ENCODE measurements at regions not wholly inside any gene's neighbourhood (a gene's known extent, or its start where the extent isn't known, plus 50 kb on each side); places are given as distances from the start of the nearest gene placed in this dataset.
"Not testable (repeated sequence)": the region's sequence is repeated elsewhere in the genome, so short reads cannot be mapped to it uniquely, and the experiment has no call there.

DNA sequence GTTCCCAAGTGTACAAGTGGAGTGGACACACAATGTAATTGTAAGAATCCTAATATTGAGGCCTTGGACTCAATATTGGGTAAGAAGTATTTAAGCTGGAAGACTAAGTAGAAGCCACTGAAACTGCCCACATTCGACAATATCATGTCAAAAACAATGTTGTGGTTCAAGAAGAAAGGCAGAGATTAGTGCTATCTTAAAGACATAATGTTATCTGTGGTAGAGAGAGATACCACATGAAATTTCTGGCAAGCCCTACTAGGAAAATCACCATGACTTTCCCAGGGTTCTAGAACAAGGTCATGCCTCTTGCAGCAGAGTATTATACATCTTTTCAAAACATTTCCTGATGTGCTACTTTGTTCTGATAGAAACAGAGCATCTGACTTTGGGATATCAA, 192.6 kb downstream of the RAP2B start:
- H3K4me3 ChIP-seq = no peak overlapping the region
- H3K9me3 ChIP-seq (replicated peaks in 1 of 11) = 0 out of 22 replicates have a peak, but pooled peaks cover 0 to 6% (median 0%) of the 10 kb centered on the region in 11 experiments
- H3K4me1 ChIP-seq = peaks cover 0 to 12% (median 0%) of the 10 kb centered on the region in 10 experiments; a peak in 4 of 20 replicates
- H3K27ac ChIP-seq = no peak overlapping the region
- no peak overlapping the region for H3K4me2 ChIP-seq
- no peaks in the 10 kb centered on the region for H3K27me3 ChIP-seq
- H3K36me3 ChIP-seq = no peaks in the 10 kb centered on the region
- TF ChIP-seq Cebpa-rat (IDR thresholded peaks at IDR 0.05) = no peak
- no peak overlapping the region for H3K9ac ChIP-seq
- no peaks in the 10 kb centered on the region for H4K20me1 ChIP-seq

DNA sequence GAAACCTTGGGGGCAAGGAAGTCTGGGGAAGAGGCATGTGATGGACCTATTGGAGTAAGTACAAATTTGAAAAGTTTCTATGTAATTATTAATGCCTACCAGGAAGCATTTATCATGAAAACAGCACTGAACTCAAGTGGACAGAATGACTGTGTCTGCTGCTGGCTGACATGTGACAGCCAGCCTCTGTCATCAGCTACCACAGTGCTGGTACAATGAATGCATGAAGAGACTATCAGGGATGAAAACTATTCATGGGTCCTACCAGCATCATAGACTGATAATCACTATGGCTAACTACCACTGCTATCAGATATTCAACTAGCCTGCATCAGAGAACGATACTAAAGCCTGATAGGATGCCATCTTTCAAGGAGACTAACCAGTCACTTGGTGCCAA, 193.5 kb downstream of the RAP2B start:
- Histone ChIP-seq H3K4me1 (peaks cover 0 to 12% (median 0%) of the 10 kb centered on the region in 10 experiments; a peak in 4 of 20 replicates), H4K20me1 (no peaks in the 10 kb centered on the region), H3K27me3 (no peaks in the 10 kb centered on the region), H3K4me2 (no peak overlapping the region), H3K9ac (no peak overlapping the region), H3K9me3 (replicated peaks in 1 of 11) (peaks cover 0 to 9% (median 0%) of the 10 kb centered on the region in 11 experiments; a peak in 1 of 22 replicates), H3K27ac (no peak overlapping the region), H3K4me3 (no peak overlapping the region), H3K36me3 (no peaks in the 10 kb centered on the region)
- no peak for TF ChIP-seq Cebpa-rat (IDR thresholded peaks at IDR 0.05)

DNA sequence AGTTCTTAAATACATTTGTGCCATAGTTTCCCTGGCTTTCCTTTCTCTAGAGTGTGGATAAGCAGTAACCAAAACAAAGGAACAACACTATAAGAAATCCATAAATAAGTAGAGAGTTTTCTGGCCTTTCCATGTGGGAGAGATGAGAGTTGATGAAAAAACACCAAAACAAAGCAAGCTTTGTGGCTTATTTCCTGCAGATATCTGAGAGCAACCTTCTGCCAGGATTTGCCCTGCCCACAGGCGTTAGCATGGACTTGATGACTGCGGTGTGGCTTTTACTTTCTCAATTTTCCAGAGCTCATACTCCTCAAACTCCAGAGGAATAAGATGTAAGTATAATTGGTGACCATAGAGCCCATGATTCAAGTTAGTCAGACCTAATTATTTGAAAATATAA, 194.9 kb downstream of the RAP2B start:
- Histone ChIP-seq H4K20me1 (no peaks in the 10 kb centered on the region), H3K4me3 (no peak overlapping the region), H3K4me1 (peaks cover 0 to 12% (median 0%) of the 10 kb centered on the region in 10 experiments; a peak in 4 of 20 replicates), H3K27ac (no peak overlapping the region), H3K27me3 (no peaks in the 10 kb centered on the region), H3K9me3 (replicated peaks in 1 of 11) (peaks cover 0 to 10% (median 0%) of the 10 kb centered on the region in 11 experiments; a peak in 1 of 22 replicates), H3K4me2 (no peak overlapping the region), H3K9ac (no peak overlapping the region), H3K36me3 (no peaks in the 10 kb centered on the region)
- no peak for TF ChIP-seq Cebpa-rat (IDR thresholded peaks at IDR 0.05)

DNA sequence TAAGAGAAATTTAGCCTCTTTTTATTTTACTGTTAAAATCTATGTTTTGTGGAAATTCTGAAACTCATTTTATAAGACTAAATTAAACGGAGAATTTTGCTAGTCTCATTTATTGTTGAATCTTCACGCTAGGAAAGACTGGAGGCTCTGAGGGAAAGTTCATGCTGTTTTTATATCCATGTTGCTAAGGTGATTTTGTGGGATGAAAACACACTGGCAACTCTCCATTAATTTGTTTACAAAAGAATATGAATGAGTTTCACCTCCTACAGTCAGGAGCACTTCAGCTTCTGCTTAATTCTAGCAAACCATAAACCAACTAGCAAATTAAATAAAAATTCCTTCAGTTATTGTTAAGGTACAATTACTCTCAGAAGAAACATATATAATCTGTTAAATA, 195.4 kb downstream of the RAP2B start:
- Histone ChIP-seq H3K4me2 (no peak overlapping the region), H3K27ac (no peak overlapping the region), H3K27me3 (no peaks in the 10 kb centered on the region), H3K9me3 (replicated peaks in 1 of 11) (peaks cover 0 to 15% (median under 1%) of the 10 kb centered on the region in 11 experiments; a peak in 8 of 22 replicates), H3K9ac (no peak overlapping the region), H3K36me3 (no peaks in the 10 kb centered on the region), H3K4me1 (peaks cover 0 to 7% (median 0%) of the 10 kb centered on the region in 10 experiments; a peak in 4 of 20 replicates), H4K20me1 (no peaks in the 10 kb centered on the region), H3K4me3 (no peak overlapping the region)
- no peak for TF ChIP-seq Cebpa-rat (IDR thresholded peaks at IDR 0.05)

DNA sequence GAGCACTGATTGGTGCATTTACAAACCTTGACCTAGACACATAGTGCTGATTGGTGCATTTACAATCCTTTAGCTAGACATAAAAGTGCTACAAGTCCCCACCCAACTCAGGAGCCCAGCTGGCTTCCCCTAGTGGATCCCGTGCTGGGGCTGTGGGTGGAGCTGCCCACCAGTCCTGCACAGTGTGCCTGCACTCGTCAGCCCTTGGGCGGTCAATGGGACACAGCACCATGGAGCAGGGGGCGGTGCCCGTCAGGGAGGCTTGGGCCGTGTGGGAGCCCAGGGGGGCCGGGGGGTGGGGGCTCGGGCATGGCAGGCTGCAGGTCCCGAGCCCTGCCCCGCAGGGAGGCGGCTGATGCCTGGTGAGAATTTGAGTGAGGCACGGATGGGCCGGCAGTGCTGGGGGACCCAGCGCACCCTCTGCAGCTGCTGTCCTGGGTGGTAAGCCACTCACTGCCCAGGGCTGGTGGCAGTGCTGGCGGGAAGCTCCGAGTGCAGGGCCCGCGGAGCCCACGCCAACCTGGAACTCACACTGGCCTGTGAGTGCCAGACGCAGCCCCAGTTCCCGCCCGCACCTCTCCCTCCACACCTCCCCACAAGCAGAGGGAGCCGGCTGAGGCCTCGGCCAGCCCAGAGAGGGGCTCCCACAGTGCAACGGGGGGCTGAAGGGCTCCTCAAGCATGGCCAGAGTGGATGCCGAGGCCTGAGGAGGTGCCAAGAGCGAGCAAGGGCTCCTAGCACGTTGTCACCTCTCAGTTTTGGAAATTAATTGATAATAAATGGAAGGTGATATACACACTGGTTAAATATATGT, 207.7 kb downstream of the RAP2B start:
- Histone ChIP-seq H3K27ac (no peak overlapping the region), H3K9ac (no peak overlapping the region), H3K4me2 (no peak overlapping the region), H3K4me1 (peaks cover 0 to 33% (median 24%) of the 10 kb centered on the region in 10 experiments; a peak in 15 of 20 replicates), H3K36me3 (no peaks in the 10 kb centered on the region), H3K4me3 (no peak overlapping the region), H3K9me3 (replicated peaks in 1 of 11) (peaks cover 12 to 49% (median 35%) of the 10 kb centered on the region in 11 experiments; a peak in 21 of 22 replicates), H4K20me1 (no peaks in the 10 kb centered on the region), H3K27me3 (no peaks in the 10 kb centered on the region)
- no peak for TF ChIP-seq Cebpa-rat (IDR thresholded peaks at IDR 0.05)

DNA sequence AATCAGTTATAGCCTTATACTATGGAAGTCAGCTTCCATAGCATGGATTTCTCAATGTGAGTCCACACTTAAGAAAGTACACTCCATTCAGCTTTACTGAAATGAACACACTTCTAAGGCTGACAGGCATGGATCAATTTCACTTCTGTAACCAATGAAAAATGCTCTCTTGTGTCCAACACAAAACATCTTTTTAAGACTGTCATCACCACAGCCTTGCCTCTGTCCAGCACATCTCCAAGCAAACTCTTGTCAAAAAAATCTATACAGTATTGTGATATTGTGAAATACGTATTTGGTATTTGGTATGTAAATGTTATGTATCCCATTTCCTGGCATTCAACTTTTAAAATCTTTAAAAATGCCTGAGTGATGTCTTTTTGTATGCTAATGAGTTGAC, 208.7 kb downstream of the RAP2B start:
- no peaks in the 10 kb centered on the region for H4K20me1 ChIP-seq
- H3K36me3 ChIP-seq = no peaks in the 10 kb centered on the region
- TF ChIP-seq Cebpa-rat (IDR thresholded peaks at IDR 0.05) = peak in 1 of 11 experiments; percentile 28; a peak in 1 of 22 replicates
- no peaks in the 10 kb centered on the region for H3K27me3 ChIP-seq
- no peak overlapping the region for H3K27ac ChIP-seq
- H3K9me3 ChIP-seq (replicated peaks in 1 of 11) = peaks cover 11 to 45% (median 34%) of the 10 kb centered on the region in 11 experiments; a peak in 21 of 22 replicates
- H3K9ac ChIP-seq = no peak overlapping the region
- no peak overlapping the region for H3K4me2 ChIP-seq
- peaks cover 0 to 35% (median 24%) of the 10 kb centered on the region in 10 experiments; a peak in 15 of 20 replicates for H3K4me1 ChIP-seq
- no peak overlapping the region for H3K4me3 ChIP-seq

DNA sequence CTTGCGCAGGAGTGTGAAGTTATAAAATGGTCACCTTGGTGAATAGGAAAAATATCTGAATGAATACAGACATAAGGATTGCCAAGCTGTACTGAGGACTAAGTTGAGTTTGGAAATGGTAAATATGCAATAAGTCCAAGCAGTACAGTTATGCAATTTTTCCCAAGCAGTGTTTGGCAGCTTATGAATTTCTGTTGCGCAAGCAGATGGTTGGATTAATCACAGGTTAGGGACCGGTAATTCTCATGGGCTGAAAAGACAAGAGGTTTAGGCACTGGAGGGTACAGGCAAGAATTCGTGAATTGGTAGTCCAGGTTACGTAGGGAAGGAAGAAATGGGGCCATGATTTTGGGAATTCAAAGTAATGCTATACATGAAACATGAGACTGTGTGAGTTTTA, 210.3 kb downstream of the RAP2B start:
- H3K9ac ChIP-seq = no peak overlapping the region
- H3K9me3 ChIP-seq (replicated peaks in 1 of 11) = peaks cover 11 to 47% (median 34%) of the 10 kb centered on the region in 11 experiments; a peak in 21 of 22 replicates
- no peaks in the 10 kb centered on the region for H3K27me3 ChIP-seq
- H3K4me3 ChIP-seq = no peak overlapping the region; a peak in 1 of 20 replicates
- no peaks in the 10 kb centered on the region for H4K20me1 ChIP-seq
- H3K4me1 ChIP-seq = peaks cover 0 to 35% (median 24%) of the 10 kb centered on the region in 10 experiments; a peak in 15 of 20 replicates
- TF ChIP-seq Cebpa-rat (IDR thresholded peaks at IDR 0.05) = peak in 4 of 11 experiments; percentile 31 to 66 (median 51); a peak in 1 of 22 replicates
- H3K4me2 ChIP-seq = peak overlapping the region in 6 of 11 experiments; percentile 52 to 73 (median 64); a peak in 13 of 22 replicates
- H3K36me3 ChIP-seq = no peaks in the 10 kb centered on the region
- peak overlapping the region in 8 of 11 experiments; percentile 47 to 82 (median 75); a peak in 10 of 22 replicates for H3K27ac ChIP-seq

DNA sequence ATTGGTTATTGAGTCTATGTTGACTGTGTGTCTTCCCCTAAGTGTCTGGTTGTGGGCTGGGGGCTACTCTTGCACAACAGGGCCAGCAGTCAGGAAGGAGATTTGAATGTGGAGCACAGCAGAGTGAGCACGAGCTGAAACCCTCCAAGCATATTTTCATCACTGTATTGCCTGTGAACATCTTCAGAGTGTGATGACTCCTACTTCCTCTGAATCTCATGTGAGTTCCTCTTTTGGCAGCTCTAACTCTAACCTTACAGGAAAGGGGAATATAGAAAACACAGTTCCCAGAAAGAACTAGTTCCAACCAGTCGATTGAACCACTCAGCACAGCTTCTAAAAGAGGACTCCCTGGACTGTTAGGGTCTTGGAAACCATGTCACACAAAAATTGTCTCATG, 211.6 kb downstream of the RAP2B start:
- Histone ChIP-seq H3K27me3 (no peaks in the 10 kb centered on the region), H3K4me2 (peak overlapping the region in 10 of 11 experiments; percentile 23 to 73 (median 58); a peak in 20 of 22 replicates), H3K9ac (peak overlapping the region in 5 of 11 experiments; percentile 24 to 50 (median 36); a peak in 4 of 22 replicates), H3K4me1 (peaks cover 0 to 35% (median 24%) of the 10 kb centered on the region in 10 experiments; a peak in 15 of 20 replicates), H4K20me1 (no peaks in the 10 kb centered on the region), H3K27ac (peak overlapping the region; percentile 10 to 84 (median 75); a peak in 20 of 22 replicates), H3K4me3 (no peak overlapping the region), H3K36me3 (no peaks in the 10 kb centered on the region), H3K9me3 (replicated peaks in 1 of 11) (peaks cover 9 to 44% (median 27%) of the 10 kb centered on the region in 11 experiments; a peak in 21 of 22 replicates)
- TF ChIP-seq Cebpa-rat (IDR thresholded peaks at IDR 0.05) = peak in 8 of 11 experiments; percentile 22 to 78 (median 69); a peak in 12 of 22 replicates

DNA sequence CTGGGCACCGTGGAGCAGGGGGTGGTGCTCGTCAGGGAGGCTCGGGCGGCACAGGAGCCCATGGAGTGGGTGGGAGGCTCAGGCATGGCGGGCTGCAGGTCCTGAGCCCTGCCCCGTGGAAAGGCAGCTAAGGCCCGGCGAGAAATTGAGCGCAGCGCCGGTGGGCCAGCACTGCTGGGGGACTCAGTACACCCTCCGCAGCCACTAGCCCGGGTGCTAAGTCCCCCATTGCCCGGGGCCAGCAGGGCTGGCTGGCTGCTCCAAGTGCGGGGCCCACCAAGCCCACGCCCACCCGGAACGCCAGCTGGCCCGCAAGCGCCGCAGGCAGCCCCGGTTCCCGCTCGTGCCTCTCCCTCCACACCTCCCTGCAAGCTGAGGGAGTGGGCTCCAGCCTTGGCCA, 216.3 kb downstream of the RAP2B start:
- peaks cover 0 to 16% (median 10%) of the 10 kb centered on the region in 10 experiments; a peak in 14 of 20 replicates for H3K4me1 ChIP-seq
- not testable (repeated sequence) for H3K36me3 ChIP-seq; H4K20me1 ChIP-seq; H3K4me3 ChIP-seq; H3K9me3 ChIP-seq (replicated peaks in 1 of 11); H3K27ac ChIP-seq; H3K9ac ChIP-seq; H3K4me2 ChIP-seq; H3K27me3 ChIP-seq

Measured in BLaER1 treated with 17β-estradiol and CSF1 and Interleukin-3, amounts not matched to agents 10 nM and 100 nM (cell line).